OCI-M2 (cell line): ENCODE measurements at regions not wholly inside any gene's neighbourhood (a gene's known extent, or its start where the extent isn't known, plus 50 kb on each side); places are given as distances from the start of the nearest gene placed in this dataset.

Experiments used
- DNase-seq: peaks from one replicate; lab custom pipeline; 2025; ENCODE audit not compliant: unreplicated experiment; lab: John Stamatoyannopoulos, UW

DNA sequence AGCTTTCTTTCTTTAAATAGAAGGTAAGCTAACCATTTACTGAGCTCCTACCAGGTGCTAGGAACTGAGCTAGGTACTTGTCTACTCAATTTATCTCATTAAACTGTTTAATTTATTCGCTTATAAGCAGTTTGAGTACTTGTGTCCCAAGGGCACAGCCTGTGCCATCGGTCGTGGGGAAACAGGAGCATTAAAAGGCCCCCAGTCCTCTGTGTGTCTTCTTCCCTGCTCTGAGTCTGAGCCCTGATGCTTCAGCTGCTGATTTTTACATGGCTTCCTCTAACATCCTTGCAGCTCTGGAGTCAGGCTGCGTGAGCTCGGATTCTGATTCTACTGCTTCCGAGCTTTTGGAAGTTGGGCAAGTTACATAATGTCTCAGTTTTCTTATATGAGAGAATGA, 239.5 kb downstream of the EDEM1 start:
- no peak for DNase-seq

DNA sequence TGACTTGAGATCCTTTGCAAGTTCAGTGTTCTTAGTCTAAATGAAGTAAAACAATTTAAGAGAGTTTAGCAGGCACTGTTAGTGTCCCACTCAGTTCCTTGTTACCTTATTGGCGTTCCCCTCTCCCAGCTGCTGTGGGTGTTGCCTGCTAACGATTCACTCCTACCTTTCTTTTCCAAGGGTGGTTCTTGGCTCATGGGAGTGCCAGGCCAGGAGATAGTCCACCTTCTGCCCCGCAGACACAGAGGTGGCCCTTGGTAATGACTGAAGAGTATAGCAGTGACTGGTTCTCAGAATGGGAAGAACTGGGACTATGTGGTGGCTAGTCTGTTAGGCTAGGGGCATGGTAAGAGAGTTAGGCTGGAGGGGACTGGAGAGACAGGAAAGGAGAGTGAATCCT, 240.4 kb downstream of the EDEM1 start:
- no peak for DNase-seq

DNA sequence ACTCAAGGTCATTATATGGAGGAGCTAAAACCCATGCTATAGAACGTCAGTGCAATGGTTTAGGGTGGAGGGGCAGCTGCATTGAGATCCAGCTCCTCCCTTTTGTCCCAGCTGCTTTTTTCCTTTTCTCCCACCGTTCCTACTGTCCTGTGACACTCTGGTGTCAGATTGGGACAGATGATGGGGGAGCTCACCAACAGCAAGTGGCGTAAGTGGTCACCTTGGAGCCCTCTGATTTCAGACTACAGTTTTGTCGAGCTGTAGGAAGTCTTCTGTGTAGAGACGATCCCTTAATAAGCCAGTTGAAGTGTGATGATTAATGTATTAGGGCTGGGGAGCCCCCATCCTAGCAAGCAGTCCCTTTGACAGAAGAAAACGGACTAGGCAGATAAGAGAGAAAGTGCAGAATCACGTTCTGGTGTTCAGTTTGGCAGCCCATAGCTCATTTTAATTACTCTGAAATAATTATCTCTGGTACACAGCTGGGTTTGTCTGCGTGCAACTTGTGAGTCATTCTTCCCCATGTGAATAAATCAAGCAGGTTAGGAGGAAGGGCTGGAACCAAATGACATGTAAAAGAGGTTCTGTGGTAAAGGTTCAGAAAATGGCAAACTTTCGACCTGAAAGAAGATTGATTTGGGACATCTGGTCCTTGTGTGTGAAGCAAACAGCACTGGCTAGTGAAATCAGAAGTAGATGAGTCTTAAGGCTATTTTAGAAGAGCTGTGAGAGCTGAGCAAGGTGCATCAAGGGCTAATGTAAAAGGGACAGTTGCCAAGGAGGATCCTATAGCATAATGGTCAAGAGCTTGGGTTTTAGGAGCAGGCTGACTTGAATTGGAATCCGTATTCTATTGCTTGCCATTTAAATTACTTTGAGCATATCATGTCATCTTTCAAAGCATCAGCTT, 241.4 kb downstream of the EDEM1 start:
- DNase-seq = no peak

DNA sequence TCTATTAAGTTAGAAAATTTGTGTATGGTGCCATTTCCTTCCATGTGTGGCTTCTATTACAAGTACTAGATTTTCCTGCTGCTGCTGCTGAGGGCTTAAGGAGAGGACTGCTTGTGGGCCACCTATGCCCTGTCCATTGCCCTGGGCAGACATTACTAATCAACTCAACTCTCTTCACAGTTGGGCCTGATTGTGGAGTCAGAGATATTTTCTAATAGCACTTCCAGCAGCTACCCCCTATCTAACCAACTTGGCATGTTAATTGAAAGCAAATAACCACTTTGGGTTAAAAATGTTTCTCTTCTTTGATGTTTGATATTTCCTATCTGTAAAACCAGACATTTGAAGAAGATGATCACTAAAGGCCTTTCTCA, 242.0 kb downstream of the EDEM1 start:
- DNase-seq = no peak

DNA sequence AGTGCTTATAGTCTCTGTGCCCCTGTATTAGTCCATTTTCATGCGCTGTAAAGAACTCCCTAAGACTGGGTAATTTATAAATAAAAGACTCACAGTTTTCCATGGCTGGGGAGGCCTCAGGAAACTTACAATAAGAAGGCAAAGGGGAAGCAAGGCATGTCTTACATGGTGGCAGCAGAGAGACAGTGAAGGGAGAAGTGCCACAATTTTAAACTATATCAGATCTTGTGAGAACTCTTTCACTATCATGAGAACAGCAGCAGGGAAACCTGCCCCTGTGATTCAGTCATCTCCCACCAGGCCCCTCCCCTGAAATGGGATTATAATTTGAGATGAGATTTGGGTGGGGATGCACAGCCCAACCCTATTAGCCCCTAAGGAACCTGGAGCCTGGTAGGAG, 243.2 kb downstream of the EDEM1 start:
- DNase-seq = no peak

DNA sequence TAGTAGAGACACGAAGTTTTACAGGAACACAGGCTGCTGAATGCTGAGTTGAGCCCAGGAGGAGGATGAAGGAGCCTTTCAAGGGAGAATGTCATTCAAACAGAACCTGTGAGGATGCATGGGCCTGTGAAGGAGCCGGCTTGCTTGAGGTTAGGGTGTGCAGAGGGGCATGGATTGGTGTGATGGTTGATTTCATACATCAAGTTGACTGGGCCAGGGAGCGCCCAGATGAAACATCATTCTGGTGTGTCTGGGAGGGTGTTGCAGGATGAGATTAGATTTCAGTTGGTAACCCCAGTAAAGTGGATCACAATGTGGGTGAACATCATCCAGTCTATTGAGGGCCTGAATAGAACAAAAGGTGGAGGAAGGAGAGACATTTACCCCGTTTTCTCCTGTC, 243.6 kb downstream of the EDEM1 start:
- no peak for DNase-seq

DNA sequence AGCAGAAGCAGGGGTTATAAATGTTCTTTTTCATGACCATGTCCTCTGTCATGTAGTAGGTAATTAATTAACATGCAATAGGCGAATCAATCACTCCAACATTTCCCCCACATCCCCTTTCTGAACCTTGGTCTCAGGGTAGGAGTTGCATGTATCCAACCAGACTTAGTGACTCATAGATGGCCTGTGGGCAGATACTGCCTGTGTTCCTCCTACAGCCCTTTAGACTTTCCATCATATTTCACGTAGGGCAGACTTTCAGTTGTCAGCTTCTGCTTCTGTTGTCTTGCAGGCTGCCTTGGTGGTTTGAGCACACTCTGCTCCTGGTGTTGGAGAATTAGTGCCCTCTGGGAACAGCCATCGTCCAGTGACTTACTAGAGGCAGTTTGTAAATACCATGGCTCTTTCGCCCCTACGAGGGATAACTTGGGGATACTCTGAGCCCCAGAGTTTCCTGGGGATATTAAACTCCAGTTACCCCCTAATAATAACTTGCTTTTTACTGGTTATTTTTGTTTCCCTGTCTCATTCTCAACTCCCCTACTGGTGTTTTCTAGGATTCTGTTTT, 244.4 kb downstream of the EDEM1 start:
- DNase-seq = no peak

DNA sequence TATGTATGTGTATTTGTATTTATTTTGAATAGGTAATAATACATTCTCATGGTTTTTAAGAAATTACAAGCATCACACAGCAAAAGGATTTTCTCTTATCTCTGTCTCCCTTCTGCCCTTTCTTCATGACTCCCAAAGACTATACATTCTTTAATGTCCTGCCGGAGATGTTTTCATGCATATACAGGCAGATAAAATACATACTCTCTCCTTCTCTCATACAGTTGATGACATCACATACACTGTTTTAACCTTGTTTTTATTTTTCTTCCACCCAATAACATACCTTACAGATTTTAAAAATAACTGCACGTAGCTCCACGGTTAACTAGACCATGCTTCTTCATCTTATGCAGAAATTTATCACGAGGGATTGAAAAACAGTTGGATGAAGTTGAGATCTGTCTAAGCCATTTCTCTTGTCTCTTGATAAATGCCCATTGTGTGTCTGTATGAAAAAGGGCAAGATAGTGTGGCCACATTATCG, 249.8 kb downstream of the EDEM1 start:
- no peak for DNase-seq

DNA sequence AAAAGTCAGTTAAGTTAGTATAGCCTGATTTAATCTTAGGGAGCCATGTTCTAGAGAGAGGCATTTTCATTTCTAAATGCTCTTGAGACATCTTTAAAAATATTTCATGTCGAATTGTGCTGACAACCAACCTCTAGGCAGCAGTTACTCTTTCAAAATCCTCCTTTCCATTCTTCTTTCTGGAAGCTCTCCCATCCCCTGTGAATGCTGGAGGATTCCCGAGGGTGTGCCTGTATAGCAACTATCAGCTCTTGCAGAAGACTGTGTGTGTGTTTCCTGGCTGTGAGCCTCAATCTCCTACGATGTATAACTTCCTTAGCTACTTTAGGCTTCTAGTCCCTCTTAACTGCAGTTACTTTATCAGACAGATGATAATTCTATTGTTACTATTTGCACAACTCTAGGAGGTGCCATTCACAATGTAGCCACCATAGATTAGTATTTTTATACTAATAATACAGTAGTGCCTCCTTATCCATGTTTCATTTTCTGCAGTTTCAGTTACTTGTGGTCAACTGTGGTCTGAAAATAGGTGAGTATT, 250.3 kb downstream of the EDEM1 start:
- no peak for DNase-seq

DNA sequence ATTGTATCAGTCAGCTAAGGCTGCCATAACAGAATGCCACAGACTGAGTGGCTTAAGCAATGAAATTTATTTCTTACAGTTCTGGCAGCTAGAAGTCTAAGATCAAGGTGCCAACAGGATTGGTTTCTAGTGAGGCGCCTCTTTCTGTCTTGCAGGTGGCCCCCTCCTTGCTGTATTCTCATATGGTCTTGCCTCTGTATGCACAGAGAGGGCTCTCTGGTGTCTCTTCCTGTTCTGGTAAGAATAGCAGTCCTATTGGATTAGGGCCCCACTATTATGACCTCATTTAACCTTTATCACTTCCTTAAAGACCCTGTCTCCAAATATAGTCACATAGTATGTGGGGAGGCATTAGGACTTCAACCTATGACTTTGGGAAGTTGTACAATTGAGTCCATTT, 253.9 kb downstream of the EDEM1 start:
- DNase-seq = no peak

DNA sequence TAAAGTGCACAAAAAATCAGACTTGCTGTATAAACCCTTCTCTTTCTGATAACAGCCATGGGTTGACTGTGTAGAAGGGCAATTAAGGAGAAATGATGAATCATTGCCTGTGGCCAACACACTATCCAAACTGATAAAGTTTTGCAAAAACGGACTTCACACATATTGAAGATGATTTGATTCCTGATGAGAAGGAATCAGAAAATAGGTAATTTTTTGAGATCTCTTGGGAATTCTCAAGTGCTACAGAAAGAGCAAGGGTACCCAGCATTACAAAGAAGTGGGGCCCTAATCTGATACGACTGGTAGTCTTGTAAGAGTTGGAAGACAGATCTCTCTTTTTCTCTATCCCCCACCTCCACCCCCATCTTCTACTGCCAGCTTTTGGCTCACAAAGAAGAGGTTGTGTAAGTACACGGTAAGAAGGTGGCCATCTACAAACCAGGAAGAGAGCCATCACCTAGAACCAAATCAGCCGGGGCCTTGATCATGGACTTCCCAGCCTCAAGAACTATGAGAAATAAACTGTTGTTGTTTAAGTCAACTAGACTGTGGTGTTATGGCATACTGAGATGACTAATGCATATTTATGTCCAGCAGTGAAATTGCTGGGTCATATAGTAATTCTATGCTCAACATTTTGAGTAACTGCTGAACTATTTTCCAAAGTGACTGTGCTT, 254.7 kb downstream of the EDEM1 start:
- no peak for DNase-seq

DNA sequence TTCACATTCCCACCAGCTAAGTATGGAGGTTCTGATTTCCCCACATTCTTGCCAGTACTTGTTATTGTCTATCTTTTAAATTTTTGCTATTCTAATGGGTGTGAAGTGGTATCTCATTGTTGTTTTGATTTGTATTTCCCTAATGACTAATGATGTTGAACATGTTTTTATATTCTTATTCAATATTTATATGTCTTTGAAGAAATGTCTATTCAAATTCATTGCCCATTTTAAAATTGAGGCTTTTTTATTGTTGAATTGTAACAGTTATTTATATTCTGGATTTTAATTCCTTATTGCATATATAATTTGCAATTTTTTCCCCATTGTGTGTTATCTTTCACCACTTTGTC, 255.3 kb downstream of the EDEM1 start:
- DNase-seq = no peak

DNA sequence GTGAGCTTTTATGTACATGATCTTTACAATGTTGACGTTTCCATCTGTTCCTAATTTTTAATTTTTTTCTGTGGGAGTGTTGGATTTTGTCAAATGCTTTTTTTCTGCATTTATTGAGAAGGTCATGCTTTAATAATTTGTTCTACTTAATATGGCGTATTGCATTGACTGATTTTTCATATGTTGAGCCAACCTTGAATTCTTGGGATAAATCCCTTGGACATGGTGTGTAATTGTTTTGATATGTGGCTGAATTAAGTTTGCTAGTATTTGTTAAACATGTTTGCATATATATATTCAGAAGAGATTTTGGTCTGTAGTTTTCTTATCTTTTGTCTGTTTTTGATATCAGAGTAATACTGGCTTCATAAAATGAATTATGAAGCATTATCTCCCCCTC, 256.7 kb downstream of the EDEM1 start:
- DNase-seq = no peak

DNA sequence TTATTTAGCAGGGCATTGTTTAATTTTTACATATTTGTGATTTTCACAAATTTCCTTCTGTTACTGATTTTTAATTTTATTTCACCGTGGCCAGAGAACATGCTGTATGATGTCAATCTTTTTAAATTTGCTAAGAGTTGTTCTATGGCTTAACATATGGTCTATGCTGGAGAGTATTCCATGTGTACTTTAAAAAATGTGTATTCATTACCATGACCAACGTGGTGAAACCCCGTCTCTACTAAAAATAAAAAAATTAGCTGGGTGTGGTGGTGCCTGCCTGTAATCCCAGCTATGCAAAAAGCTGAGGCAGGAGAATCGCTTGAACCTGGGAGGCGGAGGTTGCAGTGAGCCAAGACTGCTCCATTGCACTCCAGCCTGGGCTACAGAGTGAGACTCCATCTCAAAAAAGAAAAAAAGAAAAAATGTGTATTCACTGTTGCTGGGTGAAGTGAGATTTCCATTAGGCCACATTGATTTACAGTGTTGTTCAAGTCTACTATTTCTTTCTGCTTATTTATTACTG, 258.2 kb downstream of the EDEM1 start:
- no peak for DNase-seq

DNA sequence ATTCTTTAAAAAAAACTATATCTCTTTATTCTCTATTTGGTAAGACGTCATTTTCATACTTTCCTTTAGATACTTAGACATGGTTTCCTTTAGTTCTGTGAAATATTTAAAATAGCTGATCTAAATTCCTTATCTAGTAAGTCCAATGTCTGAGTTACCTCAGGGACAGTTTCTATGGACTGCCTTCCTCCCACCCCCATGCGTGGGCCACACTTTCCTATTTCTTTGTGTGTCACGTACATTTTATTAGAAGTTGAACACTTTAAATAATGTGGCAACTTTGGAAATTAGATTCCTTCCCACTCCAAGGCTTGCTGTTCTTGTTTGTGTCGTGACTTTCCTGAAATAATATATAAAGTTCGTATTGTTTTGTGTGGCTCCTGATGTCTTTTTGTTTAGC, 260.7 kb downstream of the EDEM1 start:
- DNase-seq = no peak

DNA sequence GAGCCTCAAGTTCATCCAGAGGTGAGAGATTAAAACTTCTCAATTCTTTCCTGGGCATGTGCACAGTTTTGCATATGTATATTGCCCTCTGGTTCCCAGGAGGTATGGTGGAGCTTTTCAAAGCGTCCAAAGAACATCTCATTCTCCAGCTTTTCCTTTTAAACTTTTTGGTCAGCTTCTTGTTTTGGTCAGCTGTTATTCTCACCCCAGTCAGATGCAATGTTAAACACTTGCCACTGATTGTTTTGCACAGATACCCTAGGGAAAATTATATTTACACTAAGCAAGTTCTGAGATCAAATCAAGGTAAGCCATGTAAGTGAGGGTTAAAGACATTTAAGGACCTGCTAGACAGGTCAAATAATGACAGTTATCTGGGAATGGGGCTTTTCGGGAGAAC, 261.3 kb downstream of the EDEM1 start:
- DNase-seq = no peak

DNA sequence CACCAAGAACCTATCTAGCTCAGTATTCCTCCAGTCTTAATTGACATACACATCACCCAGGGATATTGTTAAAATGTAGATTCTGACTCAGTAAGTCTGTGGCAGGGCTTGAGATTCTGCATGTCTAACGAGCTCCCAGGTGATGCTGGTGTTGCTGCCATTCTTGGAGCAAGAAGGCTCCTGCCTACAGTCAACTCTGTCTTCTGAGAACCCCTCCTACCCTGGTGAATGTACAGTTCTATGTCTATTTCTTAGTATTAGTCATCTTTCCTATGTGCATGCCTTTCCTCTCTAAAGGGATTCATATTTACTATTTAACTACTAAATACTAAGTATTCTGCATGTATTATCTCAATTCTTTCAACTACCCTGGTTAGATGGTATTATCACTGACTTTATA, 268.7 kb downstream of the EDEM1 start:
- no peak for DNase-seq

DNA sequence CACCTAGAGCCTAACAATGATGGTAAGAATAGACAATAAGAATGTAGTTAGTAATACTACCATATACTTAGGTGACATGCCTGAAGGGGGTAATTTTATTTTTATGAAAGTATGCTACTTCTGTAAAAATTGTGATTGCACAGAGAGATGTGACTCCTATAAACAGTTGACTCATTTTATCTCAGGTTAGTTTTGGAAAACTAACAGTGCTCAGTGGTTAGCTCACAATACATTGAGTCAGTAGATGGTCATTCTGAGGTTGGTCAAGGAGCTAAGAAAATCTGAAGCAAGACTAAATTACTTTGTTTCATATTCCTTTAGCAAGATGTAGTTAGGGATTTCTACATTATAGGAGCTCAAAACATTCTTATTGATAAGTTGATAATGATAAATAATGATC, 271.0 kb downstream of the EDEM1 start:
- no peak for DNase-seq

DNA sequence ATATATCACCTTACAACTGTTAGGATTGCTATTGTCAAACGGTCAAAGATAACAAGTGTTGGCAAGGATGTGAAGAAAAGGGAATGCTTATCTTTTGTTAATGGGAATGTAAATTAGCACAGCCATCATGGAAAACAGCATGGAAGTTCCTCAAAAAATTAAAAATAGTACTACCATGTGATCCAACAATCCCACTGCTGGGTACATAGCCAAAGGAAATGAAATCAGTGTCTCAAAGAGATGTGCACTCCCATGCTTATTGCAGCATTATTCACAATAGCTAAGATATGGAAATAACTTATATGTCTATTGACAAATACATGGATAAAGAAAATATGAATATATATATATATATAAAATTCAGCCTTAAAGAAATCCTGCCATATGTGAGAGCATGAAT, 274.6 kb downstream of the EDEM1 start:
- no peak for DNase-seq

DNA sequence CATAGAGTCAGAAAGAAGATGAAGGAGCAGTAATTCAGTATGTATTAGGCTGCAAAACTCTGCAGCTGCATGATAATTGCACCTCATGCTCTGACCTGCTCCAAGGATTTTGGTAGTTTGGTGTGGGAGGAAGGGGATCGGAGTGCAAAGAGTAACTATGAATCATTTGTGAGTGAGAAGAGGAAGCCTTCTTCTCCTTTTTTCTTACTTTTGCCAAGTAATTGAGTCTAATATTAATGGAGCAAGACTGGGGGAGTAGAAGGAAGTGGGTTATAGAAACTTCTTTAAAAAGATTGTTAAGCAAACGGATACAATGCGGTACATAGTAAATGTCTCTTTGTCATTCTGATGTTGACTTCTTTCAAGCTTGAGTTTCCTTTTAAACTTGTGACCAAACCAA, 276.5 kb downstream of the EDEM1 start:
- DNase-seq = no peak

DNA sequence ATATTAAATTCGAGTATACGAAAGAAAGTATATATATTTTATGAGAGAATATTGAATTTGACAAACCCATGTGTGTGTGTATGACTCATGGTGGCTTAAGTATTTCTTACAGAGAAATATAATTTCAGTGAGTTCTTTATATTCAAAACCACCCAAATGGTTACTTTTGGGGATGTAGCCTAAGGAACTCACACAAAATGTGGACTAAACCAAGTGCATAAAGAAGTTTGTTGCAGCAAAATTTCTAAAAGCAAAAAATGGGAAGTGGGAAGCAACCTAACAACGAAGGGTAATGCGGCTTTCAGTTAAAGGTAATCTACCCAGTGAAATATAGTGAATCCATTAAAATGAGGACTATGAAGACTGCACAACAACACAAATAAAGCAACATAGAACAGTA, 277.1 kb downstream of the EDEM1 start:
- no peak for DNase-seq

DNA sequence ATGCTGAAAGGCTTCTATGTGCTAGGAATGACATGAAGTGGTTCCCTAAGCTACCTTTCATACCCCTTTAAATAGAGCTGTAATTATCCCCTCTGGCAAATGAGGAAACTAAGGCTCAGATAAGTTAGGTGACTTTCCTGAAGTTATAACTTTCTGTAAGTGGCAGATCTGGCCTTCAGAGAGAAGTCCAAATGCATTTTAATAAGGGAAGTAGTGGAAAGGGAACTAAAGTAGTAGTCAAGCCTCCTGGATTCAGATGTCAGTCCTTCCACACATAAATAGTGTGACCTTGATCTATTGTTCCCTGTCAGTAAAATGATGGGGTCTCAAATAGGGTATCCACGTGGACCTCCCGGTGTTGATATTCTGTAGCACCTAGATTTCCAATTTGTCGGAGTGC, 277.7 kb downstream of the EDEM1 start:
- no peak for DNase-seq
